ENCODE measurements at regions not wholly inside any gene's neighbourhood (a gene's known extent, or its start where the extent isn't known, plus 50 kb on each side); places are given as distances from the start of the nearest gene placed in this dataset.

DNA sequence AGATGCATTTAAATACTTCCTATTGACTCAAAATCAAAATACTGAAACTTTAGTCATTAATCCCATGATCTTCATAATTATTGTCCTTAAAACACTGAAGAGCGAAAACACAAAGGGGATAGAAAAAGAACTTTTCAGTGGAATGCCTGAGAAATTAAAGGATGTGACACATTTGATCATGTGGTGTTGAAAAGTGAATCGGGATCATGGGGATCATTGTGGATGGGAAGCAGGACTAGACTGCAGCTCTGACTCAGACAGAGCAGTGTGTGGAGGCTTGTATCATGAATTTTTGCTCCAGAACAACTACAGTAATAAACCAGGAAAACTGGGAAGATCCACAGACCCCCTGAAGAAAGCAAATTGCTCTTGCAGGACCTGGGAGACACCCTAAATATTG is 161.1 kb upstream of the CXADR start:
- no peak for TF ChIP-seq CTCF (IDR thresholded peaks at IDR 0.05)
- TF ChIP-seq POLR2A (IDR thresholded peaks at IDR 0.05): no peak

All from heart left ventricle (tissue), 13 donors.